ENCODE measurements at regions not wholly inside any gene's neighbourhood (a gene's known extent, or its start where the extent isn't known, plus 50 kb on each side); places are given as distances from the start of the nearest gene placed in this dataset.

DNA sequence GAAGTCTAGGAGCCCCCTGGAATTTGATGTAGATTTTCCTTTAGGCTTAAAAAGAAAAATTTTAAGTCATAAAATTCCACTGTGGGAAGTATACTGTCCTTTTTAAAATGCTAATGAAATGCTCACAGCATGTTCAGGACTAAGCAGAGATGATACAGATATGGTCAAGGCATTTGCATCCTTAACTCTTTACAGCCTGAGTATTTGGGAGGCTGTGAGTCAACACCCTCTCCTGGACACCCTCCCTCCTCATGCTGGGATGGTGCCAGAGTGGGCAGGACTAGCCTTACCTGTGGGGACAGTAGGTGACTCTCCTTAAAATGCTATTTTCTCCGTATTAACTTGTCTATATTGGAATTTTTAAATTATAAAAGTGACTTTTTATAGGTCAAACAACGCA lies 197.4 kb upstream of the ELL2 start:
- no peak for TF ChIP-seq POLR2AphosphoS5 (IDR thresholded peaks at IDR 0.05; ENCODE audit: low read depth, low read length)
- TF ChIP-seq EZH2 (IDR thresholded peaks at IDR 0.05; ENCODE audit: low read depth, low read length, severe bottlenecking), result no peak
- no peak for TF ChIP-seq KDM1A (IDR thresholded peaks at IDR 0.05; ENCODE audit: borderline replicate concordance, low read length)
- TF ChIP-seq ZNF274 (IDR thresholded peaks at IDR 0.05; ENCODE audit: borderline replicate concordance, extremely low read depth, low read length), result no peak
- TF ChIP-seq CTCF (IDR thresholded peaks at IDR 0.05; ENCODE audit: control extremely low read depth in 1 of 3, insufficient read depth in 1 of 3, low read depth in 1 of 3, low read length in 3 of 3), result no peak
- no peak for TF ChIP-seq MAFK (IDR thresholded peaks at IDR 0.05; ENCODE audit: low read depth, low read length)
- TF ChIP-seq POLR2A (IDR thresholded peaks at IDR 0.05; ENCODE audit: control extremely low read depth in 1 of 2, low read depth in 2 of 2, low read length in 2 of 2), result no peak
- TF ChIP-seq TAF1 (IDR thresholded peaks at IDR 0.05; ENCODE audit: low read depth, low read length), result no peak
- no peak for TF ChIP-seq PHF8 (conservative IDR thresholded peaks at IDR 0.05; ENCODE audit: low read depth, low read length)
- no peak for TF ChIP-seq CEBPB (IDR thresholded peaks at IDR 0.05; ENCODE audit: low read depth, low read length)
- TF ChIP-seq CHD2 (IDR thresholded peaks at IDR 0.05; ENCODE audit: low read length), result no peak
- TF ChIP-seq USF2 (IDR thresholded peaks at IDR 0.05; ENCODE audit: low read length), result no peak
- no peak for TF ChIP-seq YY1 (IDR thresholded peaks at IDR 0.05; ENCODE audit: low read depth, low read length)

Data from H1 (cell line).